Adrenal gland (tissue), 5 donors: ENCODE measurements at regions not wholly inside any gene's neighbourhood (a gene's known extent, or its start where the extent isn't known, plus 50 kb on each side); places are given as distances from the start of the nearest gene placed in this dataset.

Experiments used
- CTCF ChIP-seq, 6 experiments: fragments of 450-650 bp in 4 of 6; fragments of 200-600 bp in 2 of 6; sonication (generic) in 1 of 6; IDR thresholded peaks; 1 replicate in 5 of 6; 2 replicates in 1 of 6; pipeline versions ENCODE4 v1.5.1 to v1.8.0; 2016 to 2021; ENCODE audit warnings: antibody characterized with exemption in 6 of 6, mild to moderate bottlenecking in 2 of 6, moderate library complexity in 1 of 6
- POLR2A ChIP-seq, 2 donors: fragments of 450-650 bp; IDR thresholded peaks; one replicate each; pipeline ENCODE4 v1.6.1; 2017; ENCODE audit warnings: antibody characterized with exemption in 2 of 2, mild to moderate bottlenecking in 2 of 2, moderate library complexity in 1 of 2
- donor health status: DM: no; HTN: no; CAD: no.

DNA sequence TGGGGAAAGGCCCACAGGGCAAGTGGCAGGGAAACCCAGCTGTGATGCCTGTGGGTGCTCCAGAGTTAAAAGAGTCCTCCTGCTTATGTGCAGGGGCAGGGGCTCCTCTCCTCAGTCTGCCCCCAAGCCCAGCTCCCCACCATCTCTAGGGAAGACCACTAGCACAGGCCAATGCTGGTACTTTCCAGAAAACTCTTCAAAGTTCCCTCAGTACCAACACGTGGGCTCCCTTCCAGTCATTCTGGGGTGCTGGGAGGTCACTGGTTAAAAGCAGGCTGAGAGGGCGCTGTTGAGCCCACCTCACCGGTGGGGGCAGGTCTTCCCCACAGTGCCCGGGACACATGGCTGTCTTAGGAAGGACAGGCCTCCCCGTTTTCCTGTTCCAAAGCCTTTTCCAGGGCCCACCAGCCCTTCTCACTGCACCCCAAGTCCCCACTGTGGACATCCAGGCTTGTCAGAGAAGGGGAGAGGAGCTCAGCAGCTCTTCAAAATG is 154.6 kb downstream of the TRIM29 start:
- TF ChIP-seq CTCF (IDR thresholded peaks at IDR 0.05), result no peak
- TF ChIP-seq POLR2A (IDR thresholded peaks at IDR 0.05), result no peak
